T-helper 2 cell treated with Interferon-gamma antibody and Interleukin-4, amounts not matched to agents 5 μg/mL and 100 μg/mL, for 36 hours (primary cell): ENCODE measurements at regions not wholly inside any gene's neighbourhood (a gene's known extent, or its start where the extent isn't known, plus 50 kb on each side); places are given as distances from the start of the nearest gene placed in this dataset.

Experiments used
- DNase-seq: peaks from one replicate; pipeline ENCODE4 v3.0.0; 2021; ENCODE audit warnings: low spot score
- H3K27ac Mint-ChIP-seq: one replicate; pipeline ENCODE4 v1.8.0; 2021; ENCODE audit warnings: mild to moderate bottlenecking, mixed read lengths
- H3K27me3 Mint-ChIP-seq: one replicate; pipeline ENCODE4 v1.8.0; 2021; ENCODE audit warnings: low read depth, mixed read lengths
- H3K36me3 Mint-ChIP-seq: one replicate; pipeline ENCODE4 v1.8.0; 2021; ENCODE audit warnings: low read depth, mixed read lengths
- H3K4me1 Mint-ChIP-seq: one replicate; pipeline ENCODE4 v1.8.0; 2021; ENCODE audit warnings: low read depth, mixed read lengths
- H3K4me3 Mint-ChIP-seq: one replicate; pipeline ENCODE4 v1.8.0; 2022; ENCODE audit warnings: mild to moderate bottlenecking, moderate library complexity, mixed read lengths
- H3K9me3 Mint-ChIP-seq: one replicate; pipeline ENCODE4 v1.8.0; 2021; ENCODE audit warnings: mixed read lengths

DNA sequence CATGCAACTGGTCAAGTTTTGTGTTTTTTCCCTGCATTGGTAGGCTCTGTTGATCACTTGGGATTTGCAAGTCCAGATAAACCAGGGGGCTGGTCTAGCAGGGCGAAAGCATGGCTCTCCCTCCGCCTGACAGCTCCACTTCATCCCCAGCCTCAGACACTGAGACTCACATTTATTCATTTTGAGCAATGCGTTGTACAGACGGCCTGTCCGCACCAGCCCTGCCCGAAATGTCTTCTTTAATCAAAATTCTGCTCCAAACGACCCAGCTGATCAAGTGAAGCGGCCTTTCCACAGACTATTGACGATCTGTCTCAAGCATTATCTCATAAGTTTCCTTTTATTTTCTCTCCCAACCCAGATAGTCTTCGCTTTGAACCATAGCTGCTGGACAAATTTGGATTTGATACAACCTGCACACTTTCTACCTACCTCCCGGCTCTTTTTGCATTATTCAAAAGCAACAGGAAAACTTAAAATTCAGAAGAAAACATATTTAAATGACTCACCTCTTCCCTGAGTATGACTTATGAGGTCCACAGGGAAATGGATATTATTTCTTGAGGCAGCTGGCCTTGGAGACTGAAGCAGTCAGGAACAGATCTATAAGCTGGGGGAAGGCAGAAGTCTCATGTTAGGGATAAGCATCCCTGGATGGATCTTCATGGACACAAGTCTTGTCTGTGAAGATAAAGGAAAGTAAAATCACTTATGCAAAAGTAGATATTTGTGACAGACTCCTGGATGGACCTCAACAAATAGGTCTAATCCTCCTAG lies 498.9 kb upstream of the MGMT start:
- no peak for DNase-seq
- Mint-ChIP-seq H3K27me3 (peaks cover 6% of the 10 kb centered on the region), H3K27ac (no peak overlapping the region), H3K4me1 (no peaks in the 10 kb centered on the region), H3K4me3 (no peak overlapping the region), H3K9me3 (no peaks in the 10 kb centered on the region), H3K36me3 (no peaks in the 10 kb centered on the region)

DNA sequence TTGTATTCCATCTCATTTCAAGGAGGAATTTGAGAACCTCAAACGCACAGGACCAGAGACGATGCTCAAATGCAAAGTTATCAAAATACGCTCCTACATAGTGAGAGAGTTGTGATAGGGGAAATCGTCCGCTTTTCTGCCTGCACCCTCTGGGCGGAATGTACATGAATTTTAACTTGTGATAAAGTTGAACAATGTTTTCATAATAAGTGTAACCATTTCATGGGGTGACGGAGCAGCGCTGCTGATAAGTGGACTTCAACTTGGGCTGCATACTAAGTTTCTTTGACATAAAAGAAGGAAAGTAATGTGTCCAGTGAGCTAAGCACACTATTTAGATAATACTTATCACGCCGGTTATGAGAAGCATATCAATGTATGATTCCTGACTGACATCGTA lies 497.5 kb upstream of the MGMT start:
- H3K27ac Mint-ChIP-seq = no peak overlapping the region
- no peak overlapping the region for H3K4me3 Mint-ChIP-seq

DNA sequence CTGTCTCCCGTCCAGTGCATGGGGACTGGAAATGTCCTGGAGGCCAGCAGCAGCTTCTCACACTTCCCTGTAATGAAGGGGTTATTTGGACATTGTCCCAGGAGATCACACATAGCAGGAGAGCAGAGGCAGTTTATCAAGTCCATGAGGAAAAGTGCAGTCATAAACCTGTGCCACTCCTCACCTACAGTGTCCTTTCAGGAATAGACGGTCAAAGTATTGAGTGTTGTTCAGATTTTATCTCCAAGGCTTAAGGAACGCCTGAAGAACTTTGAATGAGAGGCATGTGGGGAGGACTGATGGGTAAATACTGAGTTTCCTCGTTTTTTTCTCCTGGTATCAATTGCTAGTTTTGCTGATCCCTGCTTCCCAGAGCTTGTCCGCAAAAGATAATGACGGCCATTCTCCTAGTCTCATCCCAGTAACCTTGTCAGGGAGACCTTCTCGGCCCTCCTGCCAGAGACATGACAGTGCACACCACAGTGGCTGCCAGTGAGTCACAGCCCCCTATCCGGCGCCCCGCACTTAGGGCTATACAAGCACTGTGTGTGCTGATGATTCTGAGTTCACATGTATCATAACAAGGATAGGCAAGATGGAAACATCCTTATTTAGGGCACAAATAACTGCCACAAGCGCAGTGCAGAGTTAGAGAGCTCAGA lies 495.5 kb upstream of the MGMT start:
- DNase-seq = no peak
- Mint-ChIP-seq H3K27me3 (peaks cover 6% of the 10 kb centered on the region), H3K4me1 (no peaks in the 10 kb centered on the region), H3K4me3 (no peak overlapping the region), H3K9me3 (no peaks in the 10 kb centered on the region), H3K27ac (no peak overlapping the region), H3K36me3 (no peaks in the 10 kb centered on the region)

More for the DNA sequence above, 497.5 kb upstream of the MGMT start:
- H3K9me3 Mint-ChIP-seq = no peaks in the 10 kb centered on the region
- no peaks in the 10 kb centered on the region for H3K36me3 Mint-ChIP-seq
- no peak for DNase-seq
- no peaks in the 10 kb centered on the region for H3K4me1 Mint-ChIP-seq
- H3K27me3 Mint-ChIP-seq = peaks cover 6% of the 10 kb centered on the region

DNA sequence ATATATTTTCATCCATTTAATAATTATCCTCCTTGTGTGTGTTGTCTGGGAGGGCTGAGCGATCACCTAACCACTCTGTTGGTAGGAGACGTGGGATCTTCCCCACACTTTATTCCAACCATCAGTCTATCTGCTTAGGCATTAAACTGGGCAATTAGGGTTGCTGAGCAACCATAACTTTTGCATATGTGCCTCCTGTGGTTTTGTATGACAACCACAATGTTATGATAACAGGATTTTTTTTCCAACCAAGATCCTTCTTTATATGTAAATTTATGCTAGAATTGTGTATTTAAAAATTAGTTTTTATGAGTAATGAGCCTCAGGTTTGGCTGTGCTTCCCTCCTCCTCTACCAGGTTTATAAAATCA lies 495.0 kb upstream of the MGMT start:
- Mint-ChIP-seq H3K4me1 (no peaks in the 10 kb centered on the region), H3K9me3 (no peaks in the 10 kb centered on the region), H3K27me3 (peaks cover 6% of the 10 kb centered on the region), H3K4me3 (no peak overlapping the region), H3K36me3 (no peaks in the 10 kb centered on the region), H3K27ac (no peak overlapping the region)
- no peak for DNase-seq

DNA sequence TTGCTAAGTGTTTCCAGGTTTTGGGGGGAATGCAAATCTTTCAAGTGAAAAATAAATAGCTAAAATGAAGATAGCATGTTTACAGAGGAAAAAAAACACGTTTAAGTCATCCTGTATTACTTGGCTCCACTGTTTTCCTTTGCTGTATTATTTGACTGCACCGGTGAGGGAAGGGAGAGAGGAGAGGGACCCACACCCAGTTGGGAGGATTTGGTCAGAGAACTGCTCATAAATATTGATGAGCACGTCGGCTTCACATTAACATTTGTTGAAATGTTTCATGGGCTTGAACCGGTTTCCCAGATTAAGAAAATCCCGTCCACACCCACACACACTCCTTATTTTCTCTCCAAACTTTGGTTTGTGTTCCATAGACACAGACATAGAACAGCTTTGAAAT lies 493.8 kb upstream of the MGMT start:
- Mint-ChIP-seq H3K4me1 (no peaks in the 10 kb centered on the region), H3K27me3 (peaks cover 6% of the 10 kb centered on the region), H3K4me3 (no peak overlapping the region), H3K36me3 (no peaks in the 10 kb centered on the region), H3K9me3 (no peaks in the 10 kb centered on the region), H3K27ac (no peak overlapping the region)
- no peak for DNase-seq

DNA sequence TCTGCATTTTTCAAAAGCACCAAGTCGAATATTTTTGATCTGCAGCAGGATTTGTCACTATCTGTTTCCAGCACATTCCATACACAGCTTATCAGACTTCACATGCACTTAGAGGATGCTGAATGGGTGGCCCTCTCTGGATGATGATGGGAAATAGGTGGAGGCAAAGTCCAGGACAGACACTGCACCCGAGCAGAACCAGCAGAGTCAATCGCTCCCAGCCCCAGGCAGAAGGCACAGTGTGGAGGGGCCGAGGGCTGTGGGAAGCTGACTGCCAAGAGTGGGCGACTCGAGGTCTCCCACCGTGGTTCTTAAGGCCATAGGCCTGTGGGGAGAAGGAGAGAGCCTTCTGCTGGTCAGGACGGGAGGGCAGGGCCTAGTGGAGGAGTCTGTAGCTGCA lies 490.2 kb upstream of the MGMT start:
- Mint-ChIP-seq H3K4me1 (no peaks in the 10 kb centered on the region), H3K4me3 (no peak overlapping the region)

DNA sequence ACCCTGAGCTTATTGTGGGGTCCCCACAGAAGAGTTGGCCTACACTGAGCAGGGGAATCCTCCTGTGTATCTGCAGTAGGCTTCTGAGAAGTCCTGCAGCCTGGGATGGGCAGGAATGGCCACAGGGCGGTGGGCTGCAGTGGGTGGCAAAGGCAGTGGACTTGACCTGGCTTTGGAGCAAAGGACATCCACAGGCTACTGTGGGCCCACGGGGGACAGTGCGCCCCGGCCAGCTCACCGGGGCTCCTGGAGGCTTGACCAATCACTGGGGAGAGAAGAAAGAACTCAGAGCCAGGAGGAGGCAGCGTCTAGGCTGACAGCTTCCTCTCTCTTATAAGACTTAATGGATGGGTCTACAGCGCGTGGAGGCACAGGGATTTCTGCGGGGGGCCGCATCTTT lies 488.8 kb upstream of the MGMT start:
- H3K4me3 Mint-ChIP-seq = no peak overlapping the region
- H3K27ac Mint-ChIP-seq = no peak overlapping the region
- no peaks in the 10 kb centered on the region for H3K4me1 Mint-ChIP-seq
- DNase-seq = no peak
- H3K27me3 Mint-ChIP-seq = no peaks in the 10 kb centered on the region
- H3K9me3 Mint-ChIP-seq = no peaks in the 10 kb centered on the region
- H3K36me3 Mint-ChIP-seq = no peaks in the 10 kb centered on the region

More for the DNA sequence above, 490.2 kb upstream of the MGMT start:
- H3K27me3 Mint-ChIP-seq = no peaks in the 10 kb centered on the region
- no peak overlapping the region for H3K27ac Mint-ChIP-seq
- DNase-seq = no peak
- no peaks in the 10 kb centered on the region for H3K9me3 Mint-ChIP-seq
- H3K36me3 Mint-ChIP-seq = no peaks in the 10 kb centered on the region

DNA sequence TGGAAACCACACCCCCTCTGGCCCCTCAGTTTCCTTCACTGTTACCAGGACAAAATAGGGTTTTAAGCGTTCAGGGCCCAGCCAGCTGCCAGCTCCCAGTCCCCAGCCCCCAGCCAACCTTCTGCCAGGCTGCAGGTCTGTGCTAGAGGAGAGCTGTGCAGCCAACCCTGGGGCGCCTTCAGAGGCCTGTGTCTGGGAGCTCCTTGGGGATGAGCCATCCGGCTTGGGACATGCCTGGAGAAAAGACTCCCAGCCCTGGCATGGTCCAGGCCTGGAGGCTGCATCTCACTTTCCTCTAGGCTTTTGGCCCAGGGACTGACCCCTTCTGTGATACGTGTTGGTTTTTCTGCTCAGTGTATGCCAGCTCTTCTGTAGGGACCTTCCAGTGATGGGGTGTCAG lies 487.6 kb upstream of the MGMT start:
- Mint-ChIP-seq H3K9me3 (no peaks in the 10 kb centered on the region), H3K27me3 (no peaks in the 10 kb centered on the region), H3K36me3 (no peaks in the 10 kb centered on the region), H3K4me3 (no peak overlapping the region), H3K4me1 (no peaks in the 10 kb centered on the region), H3K27ac (no peak overlapping the region)
- DNase-seq = no peak

DNA sequence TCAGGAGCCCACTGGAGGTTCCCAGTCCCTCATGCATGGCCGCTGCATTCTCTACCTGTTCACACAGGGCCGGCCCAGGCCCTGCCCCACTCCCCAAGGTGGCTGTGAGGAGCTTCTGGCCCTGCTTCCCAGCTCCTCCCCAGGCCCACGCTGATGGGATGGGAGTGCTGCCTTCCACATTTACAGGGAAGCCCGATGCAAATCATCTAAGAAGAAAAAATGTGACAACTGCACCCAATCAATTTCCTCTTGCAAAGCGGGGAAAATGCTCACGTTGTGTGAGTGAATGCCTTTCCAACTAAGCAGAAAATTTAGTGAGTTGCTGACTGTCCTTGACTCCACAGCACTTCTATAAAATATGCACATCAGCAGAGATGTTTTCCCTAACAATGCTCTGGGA lies 485.8 kb upstream of the MGMT start:
- H3K9me3 Mint-ChIP-seq = no peaks in the 10 kb centered on the region
- no peaks in the 10 kb centered on the region for H3K4me1 Mint-ChIP-seq
- DNase-seq = no peak
- H3K27me3 Mint-ChIP-seq = no peaks in the 10 kb centered on the region
- H3K27ac Mint-ChIP-seq = no peak overlapping the region
- H3K4me3 Mint-ChIP-seq = no peak overlapping the region
- H3K36me3 Mint-ChIP-seq = no peaks in the 10 kb centered on the region

DNA sequence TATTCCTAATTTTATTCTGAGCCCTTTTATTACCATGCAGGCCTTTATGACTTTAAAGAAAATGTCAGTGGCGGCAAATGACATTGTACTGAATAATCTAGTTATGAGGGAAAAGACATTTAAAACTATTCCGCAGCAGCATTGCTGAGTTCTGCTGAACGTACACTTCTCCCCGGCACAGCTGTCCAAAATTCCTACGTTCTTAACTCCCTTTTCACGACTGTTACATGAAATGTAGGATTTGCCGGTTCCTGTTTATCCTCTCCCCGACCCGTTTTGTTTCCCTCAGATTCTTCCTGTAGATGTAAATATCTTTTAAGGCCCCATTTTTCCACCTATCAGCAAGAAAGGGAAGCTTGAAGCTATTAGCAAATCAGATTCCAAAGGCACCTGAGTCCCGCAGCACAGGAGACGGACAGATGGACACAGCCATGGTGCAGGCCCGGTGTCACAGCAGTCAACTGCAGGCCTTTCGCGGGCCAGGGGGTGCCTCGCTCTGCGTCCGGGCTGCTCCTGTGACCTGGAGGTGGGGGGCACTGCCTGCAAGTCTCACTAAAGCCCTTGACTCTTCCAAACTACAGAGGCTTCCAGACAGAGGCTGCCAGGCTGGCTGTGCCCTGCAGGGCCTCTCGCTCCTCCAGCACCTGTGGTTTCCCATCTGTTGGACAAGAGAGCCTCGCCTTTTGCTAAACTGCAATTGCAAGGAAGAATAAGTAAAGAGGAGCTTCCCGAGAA lies 485.0 kb upstream of the MGMT start:
- no peaks in the 10 kb centered on the region for H3K9me3 Mint-ChIP-seq

DNA sequence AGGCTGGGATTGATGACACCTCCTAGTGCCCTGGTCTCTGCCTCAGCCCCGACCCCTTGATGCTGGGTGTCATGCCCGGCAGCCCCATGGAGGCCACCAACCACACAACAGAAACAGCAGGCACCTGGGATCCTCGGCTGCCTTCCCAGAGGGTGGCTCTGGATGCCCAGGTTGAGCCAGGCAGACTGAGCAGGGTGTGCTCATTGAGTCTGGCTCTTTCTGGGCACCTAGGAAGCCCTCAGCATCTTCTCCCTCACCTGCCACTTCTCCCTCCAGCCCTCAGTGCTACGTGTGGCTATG lies 484.5 kb upstream of the MGMT start:
- H3K27me3 Mint-ChIP-seq = no peaks in the 10 kb centered on the region
- H3K4me3 Mint-ChIP-seq = no peak overlapping the region
- no peaks in the 10 kb centered on the region for H3K36me3 Mint-ChIP-seq

More for the DNA sequence above, 485.0 kb upstream of the MGMT start:
- Mint-ChIP-seq H3K4me1 (no peaks in the 10 kb centered on the region), H3K4me3 (no peak overlapping the region), H3K36me3 (no peaks in the 10 kb centered on the region), H3K27ac (no peak overlapping the region), H3K27me3 (no peaks in the 10 kb centered on the region)
- DNase-seq = no peak

DNA sequence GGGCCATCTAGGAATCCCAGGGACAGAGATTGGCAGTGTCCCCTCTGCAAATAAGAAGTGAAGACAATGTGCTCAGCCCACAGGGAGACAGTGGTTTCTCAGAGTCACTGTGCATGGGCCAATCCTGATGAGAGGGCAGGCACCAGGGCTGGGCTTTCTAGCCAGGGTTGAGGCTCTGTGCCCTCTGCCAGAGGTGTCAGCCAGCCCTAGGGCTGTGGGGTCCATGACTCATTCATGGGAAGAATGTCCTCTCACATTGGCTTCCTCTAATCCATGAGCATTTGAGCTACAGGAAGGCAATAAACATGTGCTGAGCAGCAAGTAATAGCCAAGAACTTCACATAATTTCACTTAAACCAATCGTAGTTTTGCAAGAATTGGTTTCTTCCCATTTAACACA lies 482.0 kb upstream of the MGMT start:
- H3K36me3 Mint-ChIP-seq = no peaks in the 10 kb centered on the region

More for the DNA sequence above, 484.5 kb upstream of the MGMT start:
- Mint-ChIP-seq H3K27ac (no peak overlapping the region), H3K9me3 (no peaks in the 10 kb centered on the region), H3K4me1 (no peaks in the 10 kb centered on the region)
- DNase-seq = no peak

DNA sequence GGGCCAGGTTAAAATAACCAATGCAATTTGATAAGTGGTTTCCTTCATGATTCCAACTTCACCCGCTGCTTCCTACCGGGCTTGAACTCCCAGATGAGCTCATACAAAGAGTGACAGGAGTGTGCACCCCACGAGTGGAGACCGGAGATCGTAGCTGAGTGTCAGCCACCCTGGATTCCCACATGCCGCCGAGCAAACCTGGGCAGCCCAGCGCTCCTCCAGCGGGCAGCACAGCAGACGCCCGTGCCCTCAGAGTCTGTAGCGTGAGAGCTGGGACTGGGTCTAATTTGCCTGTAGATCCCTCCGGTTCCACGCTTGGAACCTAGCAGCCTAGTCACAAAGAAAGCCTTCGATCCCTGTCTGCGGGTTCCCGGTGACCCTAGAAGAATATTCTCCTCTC lies 476.1 kb upstream of the MGMT start:
- Mint-ChIP-seq H3K9me3 (no peaks in the 10 kb centered on the region), H3K4me1 (no peaks in the 10 kb centered on the region), H3K27me3 (no peaks in the 10 kb centered on the region), H3K36me3 (no peaks in the 10 kb centered on the region), H3K4me3 (no peak overlapping the region), H3K27ac (no peak overlapping the region)
- no peak for DNase-seq

More for the DNA sequence above, 482.0 kb upstream of the MGMT start:
- no peak overlapping the region for H3K27ac Mint-ChIP-seq
- no peak for DNase-seq
- H3K9me3 Mint-ChIP-seq = no peaks in the 10 kb centered on the region
- H3K4me1 Mint-ChIP-seq = no peaks in the 10 kb centered on the region
- H3K27me3 Mint-ChIP-seq = no peaks in the 10 kb centered on the region
- H3K4me3 Mint-ChIP-seq = no peak overlapping the region

DNA sequence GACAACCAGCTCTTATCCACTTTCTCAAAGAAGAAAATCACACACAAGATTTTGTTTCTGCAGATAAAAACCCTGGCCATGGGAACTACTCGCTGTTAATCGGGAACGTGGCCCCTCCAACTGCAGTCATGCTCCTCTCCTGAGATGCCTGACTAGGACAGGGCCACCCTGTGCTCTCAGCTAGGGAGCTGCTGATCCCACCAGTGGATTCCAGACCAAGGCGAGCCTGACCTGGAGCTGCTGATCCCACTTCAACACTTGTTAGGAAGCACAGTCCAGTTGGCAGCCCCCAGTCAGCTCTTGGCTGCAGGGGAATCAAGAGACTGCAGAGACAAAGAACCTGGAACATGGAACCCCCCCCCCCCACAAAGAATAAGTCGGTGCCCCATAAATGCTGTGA lies 474.3 kb upstream of the MGMT start:
- no peak overlapping the region for H3K4me3 Mint-ChIP-seq
- H3K4me1 Mint-ChIP-seq = no peaks in the 10 kb centered on the region
- no peaks in the 10 kb centered on the region for H3K36me3 Mint-ChIP-seq
- no peaks in the 10 kb centered on the region for H3K9me3 Mint-ChIP-seq
- DNase-seq = no peak
- H3K27me3 Mint-ChIP-seq = no peaks in the 10 kb centered on the region
- H3K27ac Mint-ChIP-seq = no peak overlapping the region
